IMR-90 (cell line): ENCODE measurements at regions not wholly inside any gene's neighbourhood (a gene's known extent, or its start where the extent isn't known, plus 50 kb on each side); places are given as distances from the start of the nearest gene placed in this dataset.

Experiments used
- BHLHE40 ChIP-seq: fragments of 150-350 bp; IDR thresholded peaks from 2 replicates; pipeline ENCODE4 v1.6.1; 2016; ENCODE audit warnings: mild to moderate bottlenecking, low read depth, low read length
- CEBPB ChIP-seq: IDR thresholded peaks from 2 replicates; pipeline ENCODE4 v1.6.1; 2012; ENCODE audit warnings: low read depth, low read length, improper control_type of control experiment
- CHD1 ChIP-seq: IDR thresholded peaks from 2 replicates; pipeline ENCODE4 v1.6.1; 2012; ENCODE audit warnings: low read depth, low read length, improper control_type of control experiment
- CTCF ChIP-seq: conservative IDR thresholded peaks from 2 replicates; pipeline ENCODE4 v1.5.1; 2012; ENCODE audit warnings: mild to moderate bottlenecking, low read depth, low read length, improper control_type of control experiment
- MAZ ChIP-seq: IDR thresholded peaks from 2 replicates; pipeline ENCODE4 v1.6.1; 2012; ENCODE audit warnings: low read depth, mild to moderate bottlenecking, low read length, improper control_type of control experiment, moderate library complexity, borderline replicate concordance
- MXI1 ChIP-seq: IDR thresholded peaks from 2 replicates; pipeline ENCODE4 v1.6.1; 2012; ENCODE audit warnings: low read depth, mild to moderate bottlenecking, low read length, moderate library complexity, borderline replicate concordance
- POLR2A ChIP-seq: IDR thresholded peaks from 2 replicates; pipeline ENCODE4 v1.6.1; 2012; ENCODE audit warnings: mild to moderate bottlenecking, low read depth, low read length
- RAD21 ChIP-seq: IDR thresholded peaks from 2 replicates; pipeline ENCODE4 v1.6.1; 2012; ENCODE audit warnings: low read length, improper control_type of control experiment
- RCOR1 ChIP-seq: IDR thresholded peaks from 2 replicates; pipeline ENCODE4 v1.6.1; 2012; ENCODE audit warnings: mild to moderate bottlenecking, low read length, improper control_type of control experiment; ENCODE audit not compliant: insufficient replicate concordance
- SMC3 ChIP-seq: fragments of 150-350 bp; IDR thresholded peaks from 2 replicates; pipeline ENCODE4 v1.6.1; 2016; ENCODE audit warnings: low read depth, mild to moderate bottlenecking, antibody characterized with exemption, low read length, moderate library complexity

- TF ChIP-seq CTCF (no peak), CHD1 (no peak), POLR2A (no peak), BHLHE40 (no peak), MXI1 (no peak), RCOR1 (no peak), RAD21 (no peak), CEBPB (no peak), MAZ (no peak), SMC3 (no peak)
Observed at GRCh38 chr12:81991868-81992267, 232.7 kb upstream of the PPFIA2 start.
